Bronchial epithelial cell (primary cell): ENCODE measurements at regions not wholly inside any gene's neighbourhood (a gene's known extent, or its start where the extent isn't known, plus 50 kb on each side); places are given as distances from the start of the nearest gene placed in this dataset.

Experiments used
- DNase-seq: peaks from one replicate; pipeline ENCODE4 v3.0.0-alpha.2; 2010; ENCODE audit warnings: low read depth
- FAIRE-seq: peaks from 2 replicates; lab custom pipeline; 2011; peaks lifted over from hg19 to GRCh38; lab: Jason Lieb, UNC
- H3K27me3 ChIP-seq: 2 replicates; pipeline ENCODE4 v1.5.1; 2011; ENCODE audit warnings: low read length; ENCODE audit not compliant: control insufficient read depth, insufficient read depth
- H3K36me3 ChIP-seq: 2 replicates; pipeline ENCODE4 v1.5.1; 2011; ENCODE audit warnings: low read length; ENCODE audit not compliant: control insufficient read depth, insufficient read depth
- H3K4me3 ChIP-seq: 2 replicates; pipeline ENCODE4 v1.5.1; 2011; ENCODE audit warnings: mild to moderate bottlenecking, low read depth, low read length, control low read depth
- CTCF ChIP-seq: IDR thresholded peaks from 2 replicates; pipeline ENCODE4 v1.5.1; 2011; ENCODE audit warnings: mild to moderate bottlenecking, moderate library complexity, low read length, control low read depth, inconsistent platforms; ENCODE audit not compliant: insufficient read depth, severe bottlenecking

- DNase-seq (no peak), FAIRE-seq (no peak)
- Histone ChIP-seq H3K4me3 (no peak overlapping the region), H3K36me3 (no peaks in the 10 kb centered on the region), H3K27me3 (no peaks in the 10 kb centered on the region)
- TF ChIP-seq CTCF: no peak
These were observed 175.7 kb upstream of the CADM1 start for GRCh38 chr11:115679945-115680344.

GRCh38 chr11:115678942-115679341 lies 174.7 kb upstream of the CADM1 start:
- H3K27me3 ChIP-seq: no peaks in the 10 kb centered on the region
- peak; percentile 22 for TF ChIP-seq CTCF
- no peaks in the 10 kb centered on the region for H3K36me3 ChIP-seq
- H3K4me3 ChIP-seq: no peak overlapping the region
- no peak for DNase-seq
- no peak for FAIRE-seq

GRCh38 chr11:115677190-115677589 lies 173.0 kb upstream of the CADM1 start:
- Histone ChIP-seq H3K4me3 (no peak overlapping the region), H3K36me3 (no peaks in the 10 kb centered on the region), H3K27me3 (no peaks in the 10 kb centered on the region)
- TF ChIP-seq CTCF: no peak
- FAIRE-seq (no peak), DNase-seq (no peak)

- no peak for DNase-seq
- TF ChIP-seq CTCF: no peak
- no peak overlapping the region for H3K4me3 ChIP-seq
- no peaks in the 10 kb centered on the region for H3K27me3 ChIP-seq
- no peak for FAIRE-seq
- H3K36me3 ChIP-seq: no peaks in the 10 kb centered on the region
These were observed 172.6 kb upstream of the CADM1 start for GRCh38 chr11:115676768-115677167.

GRCh38 chr11:115676206-115676605 lies 172.0 kb upstream of the CADM1 start:
- no peak for DNase-seq
- no peak for TF ChIP-seq CTCF
- FAIRE-seq: peak; percentile 32
- no peaks in the 10 kb centered on the region for H3K36me3 ChIP-seq
- no peaks in the 10 kb centered on the region for H3K27me3 ChIP-seq
- H3K4me3 ChIP-seq: no peak overlapping the region

- FAIRE-seq (no peak), DNase-seq (no peak)
- Histone ChIP-seq H3K4me3 (no peak overlapping the region), H3K27me3 (no peaks in the 10 kb centered on the region), H3K36me3 (no peaks in the 10 kb centered on the region)
- TF ChIP-seq CTCF: no peak
These were observed 170.8 kb upstream of the CADM1 start for GRCh38 chr11:115674937-115675544.
